RWPE1 (cell line): ENCODE measurements at regions not wholly inside any gene's neighbourhood (a gene's known extent, or its start where the extent isn't known, plus 50 kb on each side); places are given as distances from the start of the nearest gene placed in this dataset.

ENCODE experiments used
- CTCF ChIA-PET: fragments of 350-600 bp; sonication (Branson Sonifier 250); formaldehyde crosslinking; extraction: SDS; loops from one replicate; lab custom pipeline; 2021; lab: Yijun Ruan, JAX
- POLR2A ChIA-PET: fragments of 400-600 bp; formaldehyde crosslinking; extraction: SDS; loops from one replicate; lab custom pipeline; 2020; ENCODE audit warnings: antibody characterized with exemption; ENCODE audit not compliant: low non-redundant PET; lab: Yijun Ruan, JAX
- DNase-seq: peaks from one replicate; pipeline ENCODE4 v3.0.0; 2012; ENCODE audit warnings: low spot score
- H3K27ac ChIP-seq: fragments of 450-650 bp; 2 replicates; pipeline ENCODE4 v1.5.1; 2017
- CTCF ChIP-seq: fragments of 450-650 bp; conservative IDR thresholded peaks from 2 replicates; pipeline ENCODE4 v1.5.1; 2017; ENCODE audit warnings: low read depth, mild to moderate bottlenecking

GRCh38 chr3:117671722-117672318 lies 962.2 kb downstream of the TUSC7 start:
- H3K27ac ChIP-seq = no peak overlapping the region
- ChIA-PET POLR2A (no interaction called here), CTCF (interaction anchor here (0.6 kb wide), 1 partner anchor 611 kb away, joined by 3 read pairs; no protein-coding TSS in a partner anchor)
- DNase-seq = no peak
- no peak for TF ChIP-seq CTCF

DNA sequence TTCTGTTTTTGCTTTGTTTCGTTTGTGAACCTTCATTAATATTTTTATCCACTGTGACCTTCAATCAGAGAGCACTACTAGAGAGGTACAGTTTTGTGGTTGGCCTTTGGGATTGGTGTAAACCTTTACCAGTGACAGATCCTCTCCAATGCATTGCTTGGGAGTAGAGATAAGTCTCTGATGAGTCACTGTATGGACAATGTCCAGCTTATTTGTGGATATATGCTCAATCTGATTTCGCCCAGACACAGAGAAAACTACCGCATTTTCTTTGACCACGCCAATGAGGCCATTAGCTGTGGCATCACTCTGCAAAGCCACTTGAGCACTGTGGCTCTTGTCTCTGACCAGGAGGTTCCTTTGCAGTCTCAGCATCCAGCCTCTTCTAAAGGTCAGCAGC lies 964.7 kb downstream of the TUSC7 start:
- no peak overlapping the region for H3K27ac ChIP-seq
- TF ChIP-seq CTCF = no peak
- ChIA-PET POLR2A (no interaction called here), CTCF (interaction anchor here (0.7 kb wide), 1 partner anchor 651 kb away, joined by 4 read pairs; no protein-coding TSS in a partner anchor)
- no peak for DNase-seq

GRCh38 chr3:117681619-117682018 lies 972.0 kb downstream of the TUSC7 start:
- no peak overlapping the region for H3K27ac ChIP-seq
- POLR2A ChIA-PET = no interaction called here
- peak; percentile 5 for DNase-seq
- no peak for TF ChIP-seq CTCF
- CTCF ChIA-PET = interaction anchor here (1.1 kb wide), 1 partner anchor 924 kb away, joined by 6 read pairs; no protein-coding TSS in a partner anchor

- POLR2A ChIA-PET = no interaction called here
- CTCF ChIA-PET = no interaction called here
- H3K27ac ChIP-seq = no peak overlapping the region
- no peak for TF ChIP-seq CTCF
- no peak for DNase-seq
Observed at GRCh38 chr3:117687096-117687495, 977.5 kb downstream of the TUSC7 start.

GRCh38 chr3:117688583-117688982 lies 979.0 kb downstream of the TUSC7 start:
- TF ChIP-seq CTCF = no peak
- no peak overlapping the region for H3K27ac ChIP-seq
- CTCF ChIA-PET = no interaction called here
- no peak for DNase-seq
- POLR2A ChIA-PET = no interaction called here

DNA sequence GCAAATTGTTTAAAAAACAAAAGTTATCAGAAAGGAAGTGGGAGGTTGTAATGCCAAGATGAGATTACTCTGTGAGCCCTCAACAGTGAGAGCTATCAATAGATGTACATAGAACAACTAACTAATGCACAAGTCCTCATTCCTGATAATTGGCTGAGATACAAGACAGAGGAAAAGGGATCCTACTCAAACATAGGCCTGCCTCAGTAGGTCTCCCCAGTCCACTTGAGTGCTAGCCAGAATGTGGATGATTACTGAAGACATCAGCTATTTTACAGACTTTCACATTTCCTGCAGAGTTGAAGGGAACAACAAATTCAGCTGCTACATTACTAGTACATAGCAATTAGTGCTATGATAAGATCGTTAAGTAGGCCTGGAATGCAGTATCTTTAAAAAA lies 981.9 kb downstream of the TUSC7 start:
- POLR2A ChIA-PET = no interaction called here

More for the DNA sequence above, 981.9 kb downstream of the TUSC7 start:
- DNase-seq = no peak
- CTCF ChIA-PET = no interaction called here
- H3K27ac ChIP-seq = no peak overlapping the region
- no peak for TF ChIP-seq CTCF
